SK-N-SH treated with all-trans-retinoic acid at 6 μM for 48 hours (cell line): ENCODE measurements at regions not wholly inside any gene's neighbourhood (a gene's known extent, or its start where the extent isn't known, plus 50 kb on each side); places are given as distances from the start of the nearest gene placed in this dataset.

Experiments
- ATAC-seq: fragments of 200-7000 bp; cut with Tn5 transposase; 3 replicates; pipeline ENCODE4 v1.9.1; 2020; ENCODE audit warnings: mild to moderate bottlenecking, moderate library complexity
- ARNTL ChIP-seq: fragments of 450-650 bp; formaldehyde crosslinking; IDR thresholded peaks from 2 replicates; pipeline ENCODE4 v1.5.0; 2020; ENCODE audit warnings: low read depth, mild to moderate bottlenecking, moderate library complexity, borderline replicate concordance
- CREB5 ChIP-seq: fragments of 250-450 bp; sonication (Bioruptor Pico); IDR thresholded peaks from 2 replicates; pipeline ENCODE4 v1.5.1; 2020; ENCODE audit warnings: low read depth, mild to moderate bottlenecking, moderate library complexity
- CSDC2 ChIP-seq: fragments of 250-450 bp; sonication (Bioruptor Pico); IDR thresholded peaks from 2 replicates; pipeline ENCODE4 v1.5.0; 2020; ENCODE audit warnings: mild to moderate bottlenecking, moderate library complexity
- ESRRG ChIP-seq: fragments of 250-450 bp; sonication (Bioruptor Pico); IDR thresholded peaks from 2 replicates; pipeline ENCODE4 v1.6.1; 2021; ENCODE audit warnings: mild to moderate bottlenecking
- GLIS3 ChIP-seq: fragments of 250-450 bp; sonication (Bioruptor Pico); IDR thresholded peaks from 2 replicates; pipeline ENCODE4 v1.5.0; 2020; ENCODE audit warnings: mild to moderate bottlenecking, moderate library complexity
- ISL1 ChIP-seq: fragments of 250-450 bp; sonication (Bioruptor Pico); IDR thresholded peaks from 2 replicates; pipeline ENCODE4 v2.1.2; 2022; ENCODE audit warnings: mild to moderate bottlenecking, moderate library complexity
- OSR1 ChIP-seq: fragments of 250-450 bp; sonication (Bioruptor Pico); IDR thresholded peaks from 2 replicates; pipeline ENCODE4 v1.8.0; 2022; ENCODE audit warnings: moderate library complexity, mild to moderate bottlenecking, inconsistent platforms
- PATZ1 ChIP-seq: fragments of 250-450 bp; sonication (Bioruptor Pico); IDR thresholded peaks from 2 replicates; pipeline ENCODE4 v1.8.0; 2020; ENCODE audit warnings: mild to moderate bottlenecking, moderate library complexity, borderline replicate concordance
- POU6F1 ChIP-seq: fragments of 250-450 bp; sonication (Bioruptor Pico); IDR thresholded peaks from 2 replicates; pipeline ENCODE4 v1.8.0; 2021; ENCODE audit warnings: low read depth, mild to moderate bottlenecking, moderate library complexity, borderline replicate concordance
- PPARA ChIP-seq: fragments of 250-450 bp; sonication (Bioruptor Pico); IDR thresholded peaks from 2 replicates; pipeline ENCODE4 v1.5.0; 2020; ENCODE audit warnings: mild to moderate bottlenecking, borderline replicate concordance
- RARB ChIP-seq: fragments of 250-450 bp; sonication (Bioruptor Pico); IDR thresholded peaks from 2 replicates; pipeline ENCODE4 v1.8.0; 2021; ENCODE audit warnings: mild to moderate bottlenecking, moderate library complexity
- SNAI2 ChIP-seq: fragments of 250-450 bp; sonication (Bioruptor Pico); IDR thresholded peaks from 2 replicates; pipeline ENCODE4 v1.5.0; 2020; ENCODE audit warnings: mild to moderate bottlenecking, moderate library complexity
- TCF4 ChIP-seq: fragments of 250-450 bp; sonication (Bioruptor Pico); IDR thresholded peaks from 2 replicates; pipeline ENCODE4 v1.8.0; 2021; ENCODE audit warnings: mild to moderate bottlenecking, moderate library complexity, borderline replicate concordance
- TOX ChIP-seq: fragments of 250-450 bp; sonication (Bioruptor Pico); IDR thresholded peaks from 2 replicates; pipeline ENCODE4 v1.8.0; 2021; ENCODE audit warnings: mild to moderate bottlenecking, moderate library complexity, borderline replicate concordance
- TSHZ2 ChIP-seq: fragments of 250-450 bp; sonication (Bioruptor Pico); IDR thresholded peaks from 2 replicates; pipeline ENCODE4 v1.5.0; 2020; ENCODE audit warnings: mild to moderate bottlenecking, moderate library complexity
- ZC3H10 ChIP-seq: fragments of 250-450 bp; sonication (Bioruptor Pico); IDR thresholded peaks from 2 replicates; pipeline ENCODE4 v1.5.1; 2021; ENCODE audit warnings: mild to moderate bottlenecking, moderate library complexity
- ZFP3 ChIP-seq: fragments of 250-450 bp; sonication (Bioruptor Pico); IDR thresholded peaks from 2 replicates; pipeline ENCODE4 v1.5.0; 2020; ENCODE audit warnings: mild to moderate bottlenecking, moderate library complexity
- ZFP30 ChIP-seq: fragments of 450-650 bp; formaldehyde crosslinking; IDR thresholded peaks from 2 replicates; pipeline ENCODE4 v1.5.0; 2022; ENCODE audit warnings: mild to moderate bottlenecking, moderate library complexity
- ZNF565 ChIP-seq: fragments of 450-650 bp; formaldehyde crosslinking; conservative IDR thresholded peaks from 2 replicates; pipeline ENCODE4 v1.5.0; 2020; ENCODE audit warnings: low read depth, mild to moderate bottlenecking, moderate library complexity
- ZNF70 ChIP-seq: fragments of 450-650 bp; formaldehyde crosslinking; IDR thresholded peaks from 2 replicates; pipeline ENCODE4 v1.5.0; 2020; ENCODE audit warnings: mild to moderate bottlenecking, moderate library complexity

- TF ChIP-seq POU6F1: no peak
- no peak for TF ChIP-seq ZNF565 (CRISPR knock-in tag)
- no peak for TF ChIP-seq RARB (CRISPR knock-in tag)
- no peak for TF ChIP-seq ZFP30
- no peak for TF ChIP-seq CREB5
- no peak for TF ChIP-seq GLIS3
- no peak for TF ChIP-seq ZC3H10 (CRISPR knock-in tag)
- no peak for TF ChIP-seq OSR1 (CRISPR knock-in tag)
- no peak for TF ChIP-seq ZFP3 (CRISPR knock-in tag)
- no peak for TF ChIP-seq PPARA (CRISPR knock-in tag)
- no peak for TF ChIP-seq ARNTL
- no peak for TF ChIP-seq PATZ1
- no peak for TF ChIP-seq TSHZ2 (CRISPR knock-in tag)
- no peak for ATAC-seq
Measured at GRCh38 chr5:5751987-5752386, 329.5 kb downstream of the ICE1 start.

- ATAC-seq: no peak
Measured at GRCh38 chr5:5751498-5751897, 329.0 kb downstream of the ICE1 start.

GRCh38 chr5:5741418-5741817, 318.9 kb downstream of the ICE1 start:
- no peak for ATAC-seq
- TF ChIP-seq ZNF565 (CRISPR knock-in tag) (no peak), SNAI2 (CRISPR knock-in tag) (no peak), CSDC2 (CRISPR knock-in tag) (no peak), PATZ1 (no peak), ESRRG (CRISPR knock-in tag) (no peak), ISL1 (CRISPR knock-in tag) (no peak), ZFP3 (CRISPR knock-in tag) (no peak), ZC3H10 (CRISPR knock-in tag) (no peak), RARB (CRISPR knock-in tag) (no peak), ZFP30 (no peak), PPARA (CRISPR knock-in tag) (no peak), TCF4 (no peak), GLIS3 (no peak), TOX (CRISPR knock-in tag) (no peak), ARNTL (no peak), TSHZ2 (CRISPR knock-in tag) (no peak), ZNF70 (CRISPR knock-in tag) (no peak)

More at GRCh38 chr5:5751498-5751897, 329.0 kb downstream of the ICE1 start:
- TF ChIP-seq OSR1 (CRISPR knock-in tag) (no peak), ISL1 (CRISPR knock-in tag) (no peak), PPARA (CRISPR knock-in tag) (no peak), ZC3H10 (CRISPR knock-in tag) (no peak), TCF4 (no peak), PATZ1 (no peak)
